Epithelial cell of prostate (primary cell): ENCODE measurements at regions not wholly inside any gene's neighbourhood (a gene's known extent, or its start where the extent isn't known, plus 50 kb on each side); places are given as distances from the start of the nearest gene placed in this dataset.
"Not testable (repeated sequence)": the region's sequence is repeated elsewhere in the genome, so short reads cannot be mapped to it uniquely, and the experiment has no call there.

Experiments
- DNase-seq: peaks from one replicate; pipeline ENCODE4 v3.0.0-alpha.2; 2011; ENCODE audit warnings: low read depth, low spot score
- H3K27ac ChIP-seq: fragments of 450-650 bp; 2 replicates; pipeline ENCODE4 v1.5.1; 2017; ENCODE audit warnings: mild to moderate bottlenecking

DNA sequence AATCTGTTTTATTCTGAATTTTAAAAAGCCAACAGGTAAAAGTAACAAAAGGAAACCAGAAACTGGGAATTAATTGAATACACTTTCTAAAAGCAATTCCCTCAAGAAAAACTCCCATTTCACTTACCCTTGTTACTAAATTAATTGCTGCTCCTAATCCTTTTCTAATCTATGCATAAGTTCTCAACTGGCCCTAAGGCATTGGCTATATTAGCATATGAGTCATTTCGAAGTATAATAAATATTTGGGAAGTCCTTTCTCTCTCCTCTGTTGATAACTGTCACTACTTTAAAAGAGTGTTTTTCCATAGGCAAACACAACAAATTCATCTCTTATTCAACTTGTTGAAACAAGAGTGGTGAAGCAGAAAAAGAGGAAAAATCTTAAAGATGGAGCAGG is 486.5 kb upstream of the HTR2C start:
- H3K27ac ChIP-seq, result no peak overlapping the region
- DNase-seq, result no peak

GRCh38 chrX:114095789-114096188 is 488.1 kb upstream of the HTR2C start:
- no peak for DNase-seq
- H3K27ac ChIP-seq, result no peak overlapping the region

GRCh38 chrX:114087543-114087942 is 496.3 kb upstream of the HTR2C start:
- DNase-seq, result no peak
- H3K27ac ChIP-seq, result no peak overlapping the region

DNA sequence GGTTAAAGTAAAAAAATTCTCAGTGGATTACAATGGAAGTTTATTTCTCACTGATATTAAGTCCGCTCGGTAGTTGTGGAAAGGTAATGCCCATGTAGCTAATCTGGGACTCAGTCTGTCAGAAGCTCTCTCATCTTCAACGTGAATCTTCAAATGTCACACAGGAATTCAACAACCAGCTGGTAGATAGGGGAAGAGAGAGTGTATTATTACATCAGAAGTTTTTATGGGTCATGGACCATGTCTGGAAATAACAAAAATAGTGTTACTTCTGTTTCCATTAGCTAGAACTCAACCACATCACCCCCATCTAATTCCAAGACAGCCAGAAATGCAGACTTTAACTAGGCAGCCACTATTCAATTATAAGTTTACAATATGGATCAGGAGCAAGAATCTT is 506.1 kb upstream of the HTR2C start:
- H3K27ac ChIP-seq, result no peak overlapping the region
- no peak for DNase-seq

DNA sequence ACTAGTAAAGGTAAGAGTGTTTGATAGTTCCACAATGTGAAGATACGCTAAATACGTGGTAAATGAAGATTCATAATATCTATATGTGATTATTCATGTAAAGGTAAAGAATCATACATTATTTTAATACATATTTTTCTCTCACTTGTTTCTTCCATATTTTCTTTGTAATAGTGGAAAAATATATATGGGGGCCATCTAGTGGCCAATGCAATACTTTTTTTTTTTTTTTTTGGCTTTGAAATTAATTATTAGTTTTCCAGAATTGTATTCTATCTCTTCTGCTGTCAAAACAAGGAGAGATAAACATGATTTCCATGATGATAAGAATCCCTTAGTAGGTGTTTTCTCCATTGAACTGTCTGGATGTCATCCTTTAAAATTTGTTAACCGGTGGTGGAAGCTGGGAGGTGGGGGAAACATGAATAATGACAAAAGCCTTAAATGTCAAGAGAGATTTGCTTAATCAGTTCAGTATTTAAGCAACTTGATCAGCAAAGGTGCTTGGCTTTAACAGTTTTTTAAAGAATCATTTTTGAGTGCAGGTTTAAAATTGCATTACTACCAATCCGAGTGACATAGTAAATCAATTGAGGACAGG is 508.7 kb upstream of the HTR2C start:
- no peak overlapping the region for H3K27ac ChIP-seq
- no peak for DNase-seq

- no peak for DNase-seq
- H3K27ac ChIP-seq, result no peak overlapping the region
Measured at GRCh38 chrX:114073926-114074325, 510.0 kb upstream of the HTR2C start.

GRCh38 chrX:114071412-114071811 is 512.5 kb upstream of the HTR2C start:
- H3K27ac ChIP-seq, result no peak overlapping the region
- DNase-seq, result no peak

- peak overlapping the region; percentile 18 for H3K27ac ChIP-seq
- peak; percentile 1 for DNase-seq
Measured at GRCh38 chrX:114065577-114066223, 518.2 kb upstream of the HTR2C start.

GRCh38 chrX:114061226-114061625 is 522.7 kb upstream of the HTR2C start:
- DNase-seq, result no peak
- H3K27ac ChIP-seq, result no peak overlapping the region

DNA sequence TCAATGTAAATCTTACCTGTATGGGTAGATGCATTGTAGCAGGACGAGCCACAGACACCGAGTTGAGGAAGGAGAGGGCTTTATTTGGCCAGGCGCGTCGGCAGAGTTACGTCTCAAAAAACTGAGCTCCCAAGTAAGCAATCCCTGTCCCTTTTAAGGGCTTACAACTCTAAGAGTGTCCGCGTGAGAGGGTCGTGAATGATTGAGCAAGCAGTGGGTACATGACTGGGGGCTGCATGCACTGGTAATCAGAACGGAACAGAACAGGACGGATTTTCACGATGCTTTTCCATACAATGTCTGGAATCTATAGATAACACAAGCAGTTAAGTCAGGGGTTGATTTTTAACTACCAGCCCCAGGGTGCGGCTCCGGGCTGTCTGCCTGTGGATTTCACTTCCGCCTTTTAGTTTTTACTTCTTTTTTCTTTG is 524.9 kb upstream of the HTR2C start:
- H3K27ac ChIP-seq, result no peak overlapping the region
- DNase-seq, result no peak

GRCh38 chrX:114057422-114057821 is 526.5 kb upstream of the HTR2C start:
- not testable (repeated sequence) for DNase-seq, H3K27ac ChIP-seq

DNA sequence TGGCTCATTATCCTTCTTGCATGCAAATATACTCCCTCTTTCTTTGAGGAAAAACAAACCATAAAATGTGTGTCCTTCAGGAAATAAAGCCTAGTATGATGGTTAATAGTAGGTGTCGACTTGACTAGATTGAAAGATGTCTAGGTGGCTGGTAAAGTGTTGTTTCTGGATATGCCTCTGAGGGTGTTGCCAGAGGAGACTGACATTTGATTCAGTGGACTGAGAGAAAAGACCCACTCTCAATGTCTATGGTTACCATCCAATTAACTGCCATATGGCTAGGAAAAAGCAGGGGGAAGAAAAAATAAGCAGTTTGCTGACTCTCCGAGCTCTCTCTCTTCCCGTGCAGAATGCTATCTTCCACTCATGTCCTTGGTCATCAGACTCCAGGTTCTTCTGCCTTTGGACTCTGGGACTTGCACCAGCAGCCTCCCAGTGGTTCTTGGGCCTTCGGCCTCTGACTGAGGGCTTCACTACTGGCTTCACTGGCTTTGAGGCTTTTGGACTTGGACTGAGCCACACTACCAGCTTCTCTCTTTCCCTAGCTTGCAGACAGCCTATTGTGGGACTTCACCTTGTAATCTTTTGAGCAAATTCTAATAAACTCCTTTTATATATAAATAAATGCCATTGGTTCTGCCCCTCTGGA is 532.1 kb upstream of the HTR2C start:
- no peak for DNase-seq
- H3K27ac ChIP-seq, result no peak overlapping the region

DNA sequence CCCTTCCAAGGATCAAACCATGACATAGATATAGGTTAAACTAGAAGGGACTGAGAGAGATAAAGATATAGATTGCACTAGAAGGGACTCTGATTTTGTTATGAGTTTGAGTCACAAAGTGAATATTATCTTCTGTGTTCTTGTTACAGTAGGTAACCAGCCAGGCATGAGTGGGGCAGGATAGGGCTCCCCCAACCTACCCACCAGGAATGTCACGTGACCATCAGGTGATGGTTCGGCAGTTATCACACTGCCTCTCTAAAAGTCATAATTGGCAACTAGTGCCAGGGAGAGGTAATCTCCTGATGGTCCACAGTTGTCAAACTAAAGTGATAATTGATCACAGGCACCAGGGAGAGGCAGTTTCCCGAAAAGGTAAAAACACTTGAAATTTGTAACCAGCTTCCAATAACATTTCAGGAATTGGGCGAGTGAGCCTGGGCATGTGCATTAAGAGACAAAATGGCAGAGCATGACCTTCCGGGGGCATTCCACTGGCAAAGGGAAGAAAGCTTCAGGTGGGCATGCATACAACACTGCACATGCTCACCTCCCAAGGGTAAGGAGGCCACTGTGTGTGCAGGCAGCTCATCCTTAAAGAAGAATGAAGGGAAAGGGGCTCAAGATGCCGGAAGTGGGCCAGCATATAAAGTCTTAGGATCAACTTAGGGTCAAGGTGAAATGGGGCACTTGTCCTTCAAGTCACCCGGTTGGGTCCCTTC is 533.6 kb upstream of the HTR2C start:
- no peak overlapping the region for H3K27ac ChIP-seq
- no peak for DNase-seq

DNA sequence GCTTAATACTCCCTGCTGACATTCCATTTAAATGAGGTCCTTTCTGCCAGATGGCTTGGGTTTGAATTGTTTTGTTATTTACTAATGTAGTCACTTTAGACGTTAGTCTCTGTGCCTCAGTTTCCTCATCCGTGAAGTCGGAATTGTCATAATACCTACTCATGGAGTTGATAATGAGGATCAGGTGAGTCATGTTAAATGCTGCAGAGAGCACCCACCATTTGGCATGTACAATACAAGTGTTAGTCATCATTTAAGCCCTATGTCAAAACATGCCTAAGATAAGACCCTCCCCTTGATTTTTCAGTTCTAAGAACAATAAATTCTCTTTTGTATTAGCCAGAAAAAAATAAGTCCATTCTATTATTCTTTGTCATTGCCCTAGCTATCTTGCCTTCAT is 534.8 kb upstream of the HTR2C start:
- DNase-seq, result no peak
- no peak overlapping the region for H3K27ac ChIP-seq

DNA sequence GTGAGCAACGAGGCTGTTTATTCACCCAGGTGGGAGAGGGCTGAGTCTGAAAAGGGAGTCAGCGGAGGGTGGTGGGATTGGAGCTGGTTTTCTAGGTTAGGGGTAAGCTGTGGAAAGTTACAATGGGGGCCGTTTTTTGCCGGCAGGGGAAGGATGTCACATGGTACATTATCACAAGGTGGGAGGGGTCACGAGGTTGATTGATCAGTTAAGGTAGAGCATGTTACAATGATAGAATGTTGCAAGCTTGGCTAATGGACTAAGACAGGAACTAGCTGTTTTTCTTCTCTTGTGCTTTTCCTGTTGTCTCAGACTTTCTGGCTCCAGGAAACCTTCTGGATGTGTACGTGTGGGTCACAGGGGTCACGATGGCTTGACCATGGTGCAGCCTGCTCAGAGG is 536.3 kb upstream of the HTR2C start:
- DNase-seq, result no peak
- H3K27ac ChIP-seq, result no peak overlapping the region

DNA sequence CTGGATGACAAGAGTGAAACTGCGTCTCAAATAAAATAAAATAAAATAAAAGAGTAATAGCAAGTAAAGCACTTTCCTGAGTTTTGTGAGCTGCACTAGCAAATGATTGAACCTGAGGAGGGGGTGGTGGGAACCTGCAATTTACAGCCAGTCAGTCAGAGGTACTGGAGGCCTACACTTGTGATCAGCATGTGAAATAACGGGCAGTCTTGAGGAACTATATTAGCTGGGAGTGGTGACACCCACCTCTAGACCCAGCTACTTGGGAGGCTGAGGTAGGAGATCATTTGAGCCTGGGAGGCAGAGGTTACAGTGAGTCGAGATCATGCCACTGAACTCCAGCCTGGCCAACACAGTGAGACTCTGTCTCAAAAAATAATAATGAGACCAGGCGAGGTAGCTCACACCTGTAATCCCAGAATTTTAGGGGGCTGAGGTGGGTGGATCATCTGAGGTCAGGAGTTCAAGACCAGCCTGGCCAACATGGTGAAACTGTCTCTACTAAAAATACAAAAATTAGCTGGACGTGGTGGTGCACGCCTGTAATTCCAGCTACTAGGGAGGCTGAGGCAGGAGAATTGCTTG is 537.1 kb upstream of the HTR2C start:
- DNase-seq, result no peak
- no peak overlapping the region for H3K27ac ChIP-seq

- H3K27ac ChIP-seq, DNase-seq: not testable (repeated sequence)
Measured at GRCh38 chrX:114041470-114041869, 542.4 kb upstream of the HTR2C start.

GRCh38 chrX:114040661-114041269 is 543.1 kb upstream of the HTR2C start:
- H3K27ac ChIP-seq, DNase-seq: not testable (repeated sequence)

DNA sequence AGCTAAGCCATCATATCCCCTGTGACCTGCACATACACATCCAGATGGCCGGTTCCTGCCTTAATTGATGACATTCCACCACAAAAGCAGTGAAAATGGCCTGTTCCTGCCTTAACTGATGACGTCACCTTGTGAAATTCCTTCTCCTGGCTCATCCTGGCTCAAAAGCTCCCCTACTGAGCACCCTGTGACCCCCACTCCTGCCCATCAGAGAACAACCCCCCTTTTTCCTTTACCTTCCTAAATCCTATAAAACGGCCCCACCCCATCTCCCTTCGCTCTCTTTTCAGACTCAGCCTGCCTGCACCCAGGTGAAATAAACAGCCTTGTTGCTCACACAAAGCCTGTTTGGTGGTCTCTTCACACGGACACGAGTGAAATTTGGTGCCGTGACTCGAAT is 543.8 kb upstream of the HTR2C start:
- not testable (repeated sequence) for H3K27ac ChIP-seq, DNase-seq

- no peak for DNase-seq
- H3K27ac ChIP-seq, result no peak overlapping the region
Measured at GRCh38 chrX:114038358-114038757, 545.5 kb upstream of the HTR2C start.
